C4-2B (cell line): ENCODE measurements at regions not wholly inside any gene's neighbourhood (a gene's known extent, or its start where the extent isn't known, plus 50 kb on each side); places are given as distances from the start of the nearest gene placed in this dataset.

ENCODE experiments used
- ZFX ChIP-seq: fragments of 450-650 bp; IDR thresholded peaks from 2 replicates; pipeline ENCODE4 v1.6.1; 2017
- TF ChIP-seq, protein P1 (sequence below): fragments of 450-650 bp; conservative IDR thresholded peaks from 2 replicates; pipeline ENCODE4 v1.5.1; 2017; ENCODE audit warnings: mild to moderate bottlenecking

GRCh38 chr9:22265534-22265933 is 181.1 kb upstream of the DMRTA1 start:
- TF ChIP-seq, protein P1, sequence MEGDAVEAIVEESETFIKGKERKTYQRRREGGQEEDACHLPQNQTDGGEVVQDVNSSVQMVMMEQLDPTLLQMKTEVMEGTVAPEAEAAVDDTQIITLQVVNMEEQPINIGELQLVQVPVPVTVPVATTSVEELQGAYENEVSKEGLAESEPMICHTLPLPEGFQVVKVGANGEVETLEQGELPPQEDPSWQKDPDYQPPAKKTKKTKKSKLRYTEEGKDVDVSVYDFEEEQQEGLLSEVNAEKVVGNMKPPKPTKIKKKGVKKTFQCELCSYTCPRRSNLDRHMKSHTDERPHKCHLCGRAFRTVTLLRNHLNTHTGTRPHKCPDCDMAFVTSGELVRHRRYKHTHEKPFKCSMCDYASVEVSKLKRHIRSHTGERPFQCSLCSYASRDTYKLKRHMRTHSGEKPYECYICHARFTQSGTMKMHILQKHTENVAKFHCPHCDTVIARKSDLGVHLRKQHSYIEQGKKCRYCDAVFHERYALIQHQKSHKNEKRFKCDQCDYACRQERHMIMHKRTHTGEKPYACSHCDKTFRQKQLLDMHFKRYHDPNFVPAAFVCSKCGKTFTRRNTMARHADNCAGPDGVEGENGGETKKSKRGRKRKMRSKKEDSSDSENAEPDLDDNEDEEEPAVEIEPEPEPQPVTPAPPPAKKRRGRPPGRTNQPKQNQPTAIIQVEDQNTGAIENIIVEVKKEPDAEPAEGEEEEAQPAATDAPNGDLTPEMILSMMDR, result no peak
- TF ChIP-seq ZFX, result no peak
